HG03095 (cell line): ENCODE measurements at regions not wholly inside any gene's neighbourhood (a gene's known extent, or its start where the extent isn't known, plus 50 kb on each side); places are given as distances from the start of the nearest gene placed in this dataset.

ENCODE experiments used
- ATAC-seq: cut with Tn5 transposase; IDR thresholded peaks from one replicate; pipeline ENCODE4 v1.9.1; 2021; ENCODE audit warnings: moderate library complexity; ENCODE audit not compliant: unreplicated experiment

- no peak for ATAC-seq
Measured at GRCh38 chr2:235139956-235140800, 188.4 kb downstream of the SH3BP4 start.

- ATAC-seq: no peak
Measured at GRCh38 chr2:235140801-235141081, 188.9 kb downstream of the SH3BP4 start.

- no peak for ATAC-seq
Measured at GRCh38 chr2:235141411-235142128, 189.8 kb downstream of the SH3BP4 start.

- ATAC-seq: no peak
Measured at GRCh38 chr2:235142601-235143000, 190.8 kb downstream of the SH3BP4 start.

- no peak for ATAC-seq
Measured at GRCh38 chr2:235143789-235144188, 192.0 kb downstream of the SH3BP4 start.

GRCh38 chr2:235144291-235144690 is 192.5 kb downstream of the SH3BP4 start:
- no peak for ATAC-seq

GRCh38 chr2:235146206-235146605 is 194.4 kb downstream of the SH3BP4 start:
- ATAC-seq: no peak

GRCh38 chr2:235146871-235147565 is 195.2 kb downstream of the SH3BP4 start:
- ATAC-seq: no peak

- ATAC-seq: no peak
Measured at GRCh38 chr2:235148201-235149170, 196.7 kb downstream of the SH3BP4 start.

GRCh38 chr2:235149240-235149659 is 197.4 kb downstream of the SH3BP4 start:
- no peak for ATAC-seq

GRCh38 chr2:235149736-235150135 is 197.9 kb downstream of the SH3BP4 start:
- ATAC-seq: no peak

GRCh38 chr2:235151152-235151551 is 199.3 kb downstream of the SH3BP4 start:
- ATAC-seq: no peak

- no peak for ATAC-seq
Measured at GRCh38 chr2:235155163-235155562, 203.3 kb downstream of the SH3BP4 start.

- ATAC-seq: no peak
Measured at GRCh38 chr2:235156055-235156454, 204.2 kb downstream of the SH3BP4 start.

- ATAC-seq: no peak
Measured at GRCh38 chr2:235157746-235158482, 206.1 kb downstream of the SH3BP4 start.

GRCh38 chr2:235160281-235160810 is 208.5 kb downstream of the SH3BP4 start:
- ATAC-seq: no peak

GRCh38 chr2:235161565-235161964 is 209.7 kb downstream of the SH3BP4 start:
- ATAC-seq: no peak

- ATAC-seq: no peak
Measured at GRCh38 chr2:235162082-235162836, 210.4 kb downstream of the SH3BP4 start.

- ATAC-seq: no peak
Measured at GRCh38 chr2:235162837-235163197, 211.0 kb downstream of the SH3BP4 start.
